Activated CD4-positive, alpha-beta T cell treated with anti-CD3 and anti-CD28 coated beads, Interleukin-2, amount 10 ng/mL, durations not matched to agents 24 days and 14 days (primary cell): ENCODE measurements at regions not wholly inside any gene's neighbourhood (a gene's known extent, or its start where the extent isn't known, plus 50 kb on each side); places are given as distances from the start of the nearest gene placed in this dataset.

ENCODE experiments used
- DNase-seq: peaks from one replicate; pipeline ENCODE4 v3.0.0; 2022
- H3K27ac Mint-ChIP-seq: one replicate; pipeline ENCODE4 v1.8.0; 2022; ENCODE audit warnings: mild to moderate bottlenecking, mixed read lengths
- H3K27me3 Mint-ChIP-seq: one replicate; pipeline ENCODE4 v1.8.0; 2022; ENCODE audit warnings: mixed read lengths
- H3K36me3 Mint-ChIP-seq: one replicate; pipeline ENCODE4 v1.8.0; 2022; ENCODE audit warnings: low read depth, mild to moderate bottlenecking, mixed read lengths
- H3K4me1 Mint-ChIP-seq: one replicate; pipeline ENCODE4 v1.8.0; 2021; ENCODE audit warnings: mixed read lengths
- H3K4me3 Mint-ChIP-seq: one replicate; pipeline ENCODE4 v1.8.0; 2022; ENCODE audit warnings: mild to moderate bottlenecking, moderate library complexity, mixed read lengths
- H3K9me3 Mint-ChIP-seq: one replicate; pipeline ENCODE4 v1.8.0; 2021; ENCODE audit warnings: mixed read lengths
- intact Hi-C: fragments of 100-400 bp; cut with micrococcal nuclease; formaldehyde crosslinking; loops from one replicate; pipeline ENCODE4 v1.15.1; 2023

DNA sequence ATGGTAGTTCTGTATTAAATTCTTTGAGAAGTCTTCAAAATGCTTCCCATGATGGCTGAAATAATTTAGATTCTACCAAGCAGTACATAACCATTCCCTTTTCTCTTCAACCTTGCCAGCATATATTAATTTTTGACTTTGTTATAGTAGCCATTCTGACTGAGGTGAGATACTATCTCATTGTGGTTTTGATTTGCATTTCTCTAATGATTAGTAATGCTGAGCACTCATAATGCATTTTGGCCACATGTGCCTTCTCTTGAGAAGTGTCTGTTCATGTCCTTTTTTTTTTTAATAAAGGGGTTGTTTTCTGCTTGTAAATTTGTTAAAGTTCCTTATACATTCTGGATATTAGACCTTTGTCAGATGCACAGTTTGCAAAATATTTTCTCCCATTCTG, 173.9 kb downstream of the CALCRL start:
- H3K27ac Mint-ChIP-seq: no peak overlapping the region
- H3K9me3 Mint-ChIP-seq: no peaks in the 10 kb centered on the region
- no peaks in the 10 kb centered on the region for H3K4me1 Mint-ChIP-seq
- H3K4me3 Mint-ChIP-seq: no peak overlapping the region
- DNase-seq: no peak
- H3K36me3 Mint-ChIP-seq: no peaks in the 10 kb centered on the region
- H3K27me3 Mint-ChIP-seq: no peaks in the 10 kb centered on the region
- intact Hi-C loops: no loop called here

DNA sequence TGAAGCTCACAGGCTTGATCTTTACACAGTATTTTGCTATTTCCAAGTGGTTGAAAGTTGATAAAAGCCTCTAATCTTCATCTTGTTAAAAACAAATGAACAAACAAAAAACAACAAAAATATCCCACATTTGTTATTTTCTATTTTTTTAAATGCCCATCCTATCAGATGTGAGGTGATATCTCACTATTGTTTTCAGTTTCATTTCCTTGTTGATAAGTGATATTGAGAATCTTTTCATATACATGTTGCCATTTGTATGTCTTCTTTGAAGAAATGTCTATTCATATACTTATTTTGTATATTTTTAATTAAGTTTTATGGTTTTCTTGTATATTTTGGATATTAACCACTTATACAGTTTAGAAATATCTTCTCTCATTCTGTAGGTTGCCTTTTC, 175.8 kb downstream of the CALCRL start:
- no peaks in the 10 kb centered on the region for H3K9me3 Mint-ChIP-seq
- no peaks in the 10 kb centered on the region for H3K27me3 Mint-ChIP-seq
- no peaks in the 10 kb centered on the region for H3K36me3 Mint-ChIP-seq
- H3K4me1 Mint-ChIP-seq: no peaks in the 10 kb centered on the region
- no peak overlapping the region for H3K4me3 Mint-ChIP-seq
- DNase-seq: no peak
- no peak overlapping the region for H3K27ac Mint-ChIP-seq
- intact Hi-C loops: no loop called here

DNA sequence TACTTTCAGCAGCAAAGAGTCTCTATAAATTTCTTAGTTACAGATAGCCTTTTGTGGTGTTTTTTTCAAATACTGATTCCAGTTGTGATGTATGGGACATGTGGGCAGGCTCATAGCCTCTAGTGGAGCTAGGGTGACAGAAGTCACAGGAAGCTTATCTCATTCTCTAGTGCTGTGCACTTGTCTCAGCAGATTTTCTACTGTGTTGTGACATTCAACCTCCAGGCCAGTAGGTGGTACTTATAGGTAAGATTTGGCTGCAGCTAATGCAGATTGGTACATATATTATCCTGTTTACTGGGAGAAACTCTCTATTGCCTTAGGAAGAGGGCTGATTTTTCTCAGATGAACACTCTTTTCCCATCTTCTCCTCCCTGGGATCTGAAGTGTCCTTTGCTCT, 176.2 kb downstream of the CALCRL start:
- H3K4me3 Mint-ChIP-seq: no peak overlapping the region
- no peaks in the 10 kb centered on the region for H3K9me3 Mint-ChIP-seq
- no peaks in the 10 kb centered on the region for H3K4me1 Mint-ChIP-seq
- no peak overlapping the region for H3K27ac Mint-ChIP-seq
- DNase-seq: no peak
- H3K36me3 Mint-ChIP-seq: no peaks in the 10 kb centered on the region
- no peaks in the 10 kb centered on the region for H3K27me3 Mint-ChIP-seq
- intact Hi-C loops: no loop called here

DNA sequence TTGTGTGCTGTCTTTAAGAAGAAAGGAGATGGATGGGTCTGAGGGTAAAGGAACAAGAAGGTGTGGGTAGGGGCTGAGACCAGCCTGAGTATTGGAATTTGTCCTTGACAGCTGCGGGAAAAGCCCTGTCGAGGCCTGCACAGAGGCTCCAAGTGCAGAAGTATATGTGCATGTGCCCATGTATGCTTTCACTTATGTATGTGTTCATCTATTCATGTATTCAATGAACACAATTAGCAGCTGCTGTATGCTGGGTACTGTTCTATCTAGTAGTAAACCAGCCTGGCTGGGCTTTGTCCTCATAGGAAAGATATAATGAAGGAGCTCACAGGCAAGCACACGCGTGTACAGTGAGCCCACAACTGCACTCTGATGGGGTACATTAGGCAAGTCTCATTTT, 181.4 kb downstream of the CALCRL start:
- no peaks in the 10 kb centered on the region for H3K9me3 Mint-ChIP-seq
- intact Hi-C loops: no loop called here
- no peaks in the 10 kb centered on the region for H3K36me3 Mint-ChIP-seq
- H3K27ac Mint-ChIP-seq: no peak overlapping the region
- no peak overlapping the region for H3K4me3 Mint-ChIP-seq
- H3K27me3 Mint-ChIP-seq: no peaks in the 10 kb centered on the region
- H3K4me1 Mint-ChIP-seq: no peaks in the 10 kb centered on the region
- no peak for DNase-seq

DNA sequence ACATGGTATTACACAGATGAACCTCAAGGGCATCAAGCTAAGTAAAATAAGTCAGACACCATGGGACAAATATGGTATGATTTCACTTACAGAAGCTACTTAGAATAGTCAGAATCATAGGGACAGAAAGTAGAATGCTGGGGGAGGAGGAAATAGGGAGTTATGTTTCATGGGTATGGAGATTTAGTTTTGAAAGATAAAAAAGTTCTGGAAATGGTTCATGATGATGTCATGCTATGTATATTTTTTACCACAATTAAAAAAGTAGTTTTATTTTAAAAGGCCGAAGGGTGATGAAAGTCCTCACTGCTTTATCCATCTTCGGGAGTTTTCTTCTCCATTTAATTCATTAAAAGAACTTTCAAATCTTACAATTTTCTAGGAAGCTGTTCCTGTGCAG, 181.9 kb downstream of the CALCRL start:
- H3K9me3 Mint-ChIP-seq: no peaks in the 10 kb centered on the region

DNA sequence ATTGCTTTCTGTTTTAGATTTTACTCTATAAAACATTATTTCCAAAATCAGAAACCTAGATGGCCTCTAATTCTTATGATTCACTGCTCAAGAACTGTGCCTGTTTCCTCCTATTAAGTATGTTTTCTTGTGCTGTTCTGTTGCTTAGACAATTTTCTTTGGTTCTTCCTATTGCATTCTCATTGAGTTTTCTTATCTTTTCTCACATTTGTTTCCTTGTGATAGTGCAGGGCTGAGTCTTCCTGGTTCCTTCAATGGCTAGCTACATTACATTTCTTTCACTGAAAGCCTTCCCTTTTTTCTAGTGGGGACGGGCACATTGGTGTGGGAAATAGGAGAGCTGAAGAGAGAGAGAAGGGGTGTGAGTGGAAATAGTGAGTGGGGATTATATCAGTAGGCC, 183.4 kb downstream of the CALCRL start:
- H3K9me3 Mint-ChIP-seq: no peaks in the 10 kb centered on the region
- no peak for DNase-seq
- intact Hi-C loops: no loop called here
- no peaks in the 10 kb centered on the region for H3K4me1 Mint-ChIP-seq
- no peaks in the 10 kb centered on the region for H3K36me3 Mint-ChIP-seq
- no peak overlapping the region for H3K27ac Mint-ChIP-seq
- H3K27me3 Mint-ChIP-seq: no peaks in the 10 kb centered on the region
- no peak overlapping the region for H3K4me3 Mint-ChIP-seq

More for the DNA sequence above, 181.9 kb downstream of the CALCRL start:
- intact Hi-C loops: no loop called here
- H3K4me1 Mint-ChIP-seq: no peaks in the 10 kb centered on the region
- no peaks in the 10 kb centered on the region for H3K36me3 Mint-ChIP-seq
- no peak overlapping the region for H3K4me3 Mint-ChIP-seq
- H3K27me3 Mint-ChIP-seq: no peaks in the 10 kb centered on the region
- H3K27ac Mint-ChIP-seq: no peak overlapping the region
- DNase-seq: no peak

DNA sequence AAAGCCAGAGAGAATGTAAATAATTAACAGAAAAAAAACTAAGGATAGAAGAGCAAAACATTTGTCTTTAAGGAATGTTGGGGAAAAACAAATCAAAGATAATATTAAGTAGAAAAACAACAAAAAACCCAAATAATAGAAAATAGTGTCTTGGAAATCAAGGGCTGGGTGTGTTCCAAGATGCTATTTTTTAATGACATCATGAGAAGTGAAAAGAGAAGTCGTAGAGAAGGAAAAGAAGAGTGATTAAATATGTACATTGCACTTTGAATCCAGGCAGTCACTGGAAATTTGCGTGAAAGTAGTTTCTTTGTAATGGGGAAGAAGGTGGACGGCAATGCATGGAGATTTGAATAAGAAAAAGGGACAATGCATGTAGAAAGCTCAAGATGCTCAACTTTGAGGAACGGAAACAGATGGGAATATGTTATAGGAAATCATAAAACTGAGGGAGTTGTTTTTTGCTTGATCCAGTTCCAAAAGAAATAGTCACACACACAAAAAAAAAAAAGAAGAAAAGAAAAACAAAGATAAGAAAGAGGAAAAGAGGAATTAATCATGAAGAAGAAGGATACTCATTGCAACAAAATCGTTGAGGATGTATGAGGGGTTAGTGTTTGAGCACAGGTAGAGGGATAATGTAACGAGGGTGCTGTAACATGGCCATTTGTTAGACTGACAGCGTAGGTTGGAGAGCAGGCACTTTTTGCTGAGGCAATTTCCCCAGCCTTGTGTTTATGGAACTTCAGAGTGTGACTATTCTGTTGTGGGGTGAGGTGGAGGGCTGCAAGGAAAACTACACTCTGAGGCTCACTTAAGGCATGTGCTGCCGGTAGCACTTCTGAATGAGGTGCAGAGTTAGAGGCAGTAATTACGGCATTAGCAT, 184.1 kb downstream of the CALCRL start:
- intact Hi-C loops: no loop called here
- Mint-ChIP-seq H3K36me3 (no peaks in the 10 kb centered on the region), H3K27me3 (no peaks in the 10 kb centered on the region)

DNA sequence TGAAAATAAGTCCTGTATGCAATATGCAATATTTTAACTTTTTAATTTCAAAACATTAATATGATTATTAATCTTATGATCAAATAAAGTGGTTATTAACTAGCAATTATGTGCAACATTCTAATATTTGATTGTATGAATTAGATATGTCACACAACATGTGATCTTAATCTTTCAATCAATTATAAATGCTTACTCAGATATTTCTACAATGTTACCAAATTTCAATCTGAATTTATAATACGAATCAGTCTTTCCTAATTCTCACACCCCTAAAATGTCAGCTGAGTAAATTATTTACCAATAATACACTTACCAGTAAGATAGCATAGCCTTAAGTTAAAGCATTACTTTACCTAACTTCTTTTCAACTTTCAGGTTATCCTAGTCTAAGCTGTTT, 186.3 kb downstream of the CALCRL start:
- no peak overlapping the region for H3K27ac Mint-ChIP-seq
- H3K4me1 Mint-ChIP-seq: no peaks in the 10 kb centered on the region
- no peaks in the 10 kb centered on the region for H3K36me3 Mint-ChIP-seq
- no peak overlapping the region for H3K4me3 Mint-ChIP-seq
- H3K27me3 Mint-ChIP-seq: no peaks in the 10 kb centered on the region
- no peaks in the 10 kb centered on the region for H3K9me3 Mint-ChIP-seq
- no peak for DNase-seq
- intact Hi-C loops: no loop called here

More for the DNA sequence above, 184.1 kb downstream of the CALCRL start:
- Mint-ChIP-seq H3K9me3 (no peaks in the 10 kb centered on the region), H3K4me1 (no peaks in the 10 kb centered on the region), H3K27ac (no peak overlapping the region), H3K4me3 (no peak overlapping the region)
- DNase-seq: no peak

DNA sequence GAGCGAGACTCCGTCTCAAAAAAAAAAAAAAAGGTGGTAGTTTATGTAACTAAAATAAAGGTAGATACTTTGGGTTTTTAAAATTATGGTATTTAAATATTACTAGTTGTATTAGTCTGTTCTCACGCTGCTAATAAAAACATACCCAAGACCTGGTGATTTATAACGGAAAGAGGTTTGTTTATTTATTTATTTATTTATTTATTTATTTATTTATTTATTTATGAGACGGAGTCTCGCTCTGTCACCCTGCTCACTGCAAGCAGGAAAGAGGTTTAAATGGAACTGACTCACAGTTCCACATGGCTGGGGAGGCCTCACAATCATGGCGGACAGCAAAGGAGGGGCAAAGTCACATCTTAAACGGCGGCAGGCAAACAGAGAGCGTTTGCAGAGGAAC, 196.0 kb downstream of the CALCRL start:
- no peaks in the 10 kb centered on the region for H3K27me3 Mint-ChIP-seq
- no peak overlapping the region for H3K4me3 Mint-ChIP-seq
- intact Hi-C loops: no loop called here

DNA sequence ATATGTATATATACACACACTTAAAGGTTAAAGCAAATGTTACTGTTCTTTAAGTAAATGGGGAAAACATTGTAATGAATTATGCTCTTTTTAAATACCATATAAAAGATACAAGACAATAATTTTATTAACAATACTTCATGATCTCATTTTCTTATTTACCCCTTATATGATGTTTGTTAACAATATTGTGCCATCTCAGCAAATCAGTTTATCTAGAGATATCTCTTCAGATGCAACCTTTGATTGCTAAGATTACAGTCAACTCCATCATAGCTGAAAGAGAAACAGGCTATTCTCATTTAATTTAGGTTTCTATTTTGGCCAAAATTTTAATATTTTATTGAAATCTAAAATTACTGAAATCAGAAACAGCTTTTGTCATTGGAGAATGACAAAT, 197.9 kb downstream of the CALCRL start:
- H3K27me3 Mint-ChIP-seq: no peaks in the 10 kb centered on the region

More for the DNA sequence above, 196.0 kb downstream of the CALCRL start:
- Mint-ChIP-seq H3K36me3 (no peaks in the 10 kb centered on the region), H3K9me3 (no peaks in the 10 kb centered on the region), H3K4me1 (no peaks in the 10 kb centered on the region), H3K27ac (no peak overlapping the region)
- no peak for DNase-seq

DNA sequence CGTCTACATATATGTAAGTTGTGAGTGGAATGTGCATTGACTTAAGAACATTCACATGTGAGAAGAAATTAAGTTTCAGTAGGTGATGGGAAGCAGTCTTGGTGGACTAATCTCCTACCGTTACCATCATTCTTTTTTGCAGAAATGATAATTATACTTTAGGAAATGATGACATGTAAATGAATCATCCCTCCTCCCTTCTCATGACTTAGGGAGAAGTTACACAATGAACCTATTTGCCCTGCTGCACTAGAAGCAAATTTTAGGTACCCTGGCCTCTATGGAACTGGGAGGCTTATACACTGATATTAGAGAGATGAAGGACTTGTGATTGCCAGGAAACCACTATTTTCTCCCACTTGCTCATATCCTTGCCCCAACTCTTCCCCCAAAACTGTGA, 214.2 kb downstream of the CALCRL start:
- H3K9me3 Mint-ChIP-seq: peaks cover 5% of the 10 kb centered on the region
- DNase-seq: no peak
- H3K27me3 Mint-ChIP-seq: no peaks in the 10 kb centered on the region
- no peak overlapping the region for H3K4me3 Mint-ChIP-seq
- no peak overlapping the region for H3K27ac Mint-ChIP-seq
- no peaks in the 10 kb centered on the region for H3K4me1 Mint-ChIP-seq
- intact Hi-C loops: no loop called here
- no peaks in the 10 kb centered on the region for H3K36me3 Mint-ChIP-seq

More for the DNA sequence above, 197.9 kb downstream of the CALCRL start:
- Mint-ChIP-seq H3K9me3 (no peaks in the 10 kb centered on the region), H3K27ac (no peak overlapping the region), H3K4me3 (no peak overlapping the region), H3K4me1 (no peaks in the 10 kb centered on the region), H3K36me3 (no peaks in the 10 kb centered on the region)
- intact Hi-C loops: no loop called here
- DNase-seq: no peak

DNA sequence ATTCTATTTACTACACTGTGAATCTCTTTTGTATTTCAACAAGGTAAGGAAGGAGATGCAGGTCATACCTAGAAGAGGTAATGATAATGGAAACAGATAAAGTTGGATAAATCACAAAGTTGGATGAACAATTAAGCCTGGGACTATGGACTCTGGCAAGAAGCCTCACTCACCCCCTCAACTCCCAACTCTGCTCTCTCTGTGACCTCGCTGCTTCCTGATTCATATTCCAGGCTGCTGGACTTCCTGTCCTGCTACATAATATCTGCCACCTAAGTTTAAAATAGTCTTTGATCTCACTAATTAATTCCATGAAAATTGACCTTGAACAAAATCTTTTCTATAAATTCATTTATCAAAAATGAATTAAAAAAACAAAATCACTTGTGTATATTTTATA, 215.3 kb downstream of the CALCRL start:
- Mint-ChIP-seq H3K4me1 (no peaks in the 10 kb centered on the region), H3K27ac (no peak overlapping the region), H3K27me3 (no peaks in the 10 kb centered on the region), H3K4me3 (no peak overlapping the region), H3K36me3 (no peaks in the 10 kb centered on the region), H3K9me3 (peaks cover 5% of the 10 kb centered on the region)
- intact Hi-C loops: no loop called here
- no peak for DNase-seq

DNA sequence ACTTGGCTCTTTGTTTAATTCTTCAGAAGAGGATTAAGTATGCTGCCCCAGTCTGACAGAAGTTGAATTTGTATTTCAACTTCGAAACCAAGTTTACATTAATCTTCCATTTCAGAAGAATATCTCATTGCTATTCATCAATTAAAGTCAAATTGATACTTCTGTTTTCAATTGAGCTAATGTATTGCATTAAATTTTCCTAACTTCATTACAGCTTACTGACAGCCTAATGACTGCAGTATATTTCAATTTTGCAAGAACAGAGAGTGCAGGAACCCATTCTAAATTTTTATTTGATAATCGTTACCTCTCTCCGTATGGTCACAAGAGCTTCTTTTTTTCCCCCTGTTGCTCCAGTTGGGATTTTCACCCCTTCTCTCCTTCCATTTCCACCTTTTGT, 218.0 kb downstream of the CALCRL start:
- H3K4me3 Mint-ChIP-seq: no peak overlapping the region
- DNase-seq: no peak

DNA sequence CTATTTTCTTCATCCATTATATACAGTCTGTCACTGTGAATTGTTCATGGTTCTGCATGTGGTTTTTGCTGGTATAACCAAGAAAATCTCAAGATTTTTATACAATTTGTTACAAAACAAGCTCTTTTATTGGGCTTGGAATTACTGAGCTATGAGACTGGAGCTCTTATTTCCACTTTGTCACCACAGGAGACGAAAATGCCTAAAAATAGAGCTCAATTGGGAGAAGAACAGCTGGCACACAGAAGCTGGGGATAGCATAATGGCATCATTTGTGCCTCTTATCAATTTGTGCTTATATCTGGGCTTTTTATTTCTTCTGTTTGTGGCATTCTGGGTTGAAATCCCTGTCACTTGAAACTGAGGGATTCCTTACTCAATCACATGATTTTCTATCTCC, 219.1 kb downstream of the CALCRL start:
- H3K9me3 Mint-ChIP-seq: peaks cover 5% of the 10 kb centered on the region
- H3K4me3 Mint-ChIP-seq: no peak overlapping the region
- intact Hi-C loops: no loop called here
- no peaks in the 10 kb centered on the region for H3K36me3 Mint-ChIP-seq
- no peak for DNase-seq
- H3K27me3 Mint-ChIP-seq: no peaks in the 10 kb centered on the region
- H3K4me1 Mint-ChIP-seq: no peaks in the 10 kb centered on the region
- no peak overlapping the region for H3K27ac Mint-ChIP-seq

More for the DNA sequence above, 218.0 kb downstream of the CALCRL start:
- no peak overlapping the region for H3K27ac Mint-ChIP-seq
- no peaks in the 10 kb centered on the region for H3K27me3 Mint-ChIP-seq
- no peaks in the 10 kb centered on the region for H3K4me1 Mint-ChIP-seq
- no peaks in the 10 kb centered on the region for H3K36me3 Mint-ChIP-seq
- peaks cover 5% of the 10 kb centered on the region for H3K9me3 Mint-ChIP-seq
- intact Hi-C loops: no loop called here

DNA sequence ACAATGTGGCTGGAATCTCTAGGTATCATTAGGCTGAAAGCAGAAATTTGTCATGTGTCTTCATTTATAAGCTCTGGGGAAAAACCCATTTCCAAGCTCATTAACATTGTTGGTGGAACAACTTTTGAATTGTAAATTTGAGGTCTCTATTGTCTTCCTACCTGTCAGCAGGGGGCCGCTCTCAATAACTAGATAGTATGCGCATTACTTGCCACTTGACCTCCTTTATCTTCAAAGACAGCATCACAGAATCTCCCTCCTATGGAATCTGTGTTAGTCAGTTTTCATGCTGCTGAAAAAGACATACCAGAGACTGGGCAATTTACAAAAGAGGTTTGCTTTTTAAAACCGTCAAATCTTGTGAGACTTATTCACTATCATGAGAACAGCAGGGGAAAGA, 223.1 kb downstream of the CALCRL start:
- intact Hi-C loops: no loop called here

More for the DNA sequence above, 223.1 kb downstream of the CALCRL start:
- H3K4me1 Mint-ChIP-seq: no peaks in the 10 kb centered on the region
- no peak for DNase-seq
- no peaks in the 10 kb centered on the region for H3K36me3 Mint-ChIP-seq
- no peak overlapping the region for H3K27ac Mint-ChIP-seq
- no peaks in the 10 kb centered on the region for H3K27me3 Mint-ChIP-seq
- H3K4me3 Mint-ChIP-seq: no peak overlapping the region
- no peaks in the 10 kb centered on the region for H3K9me3 Mint-ChIP-seq
